Neural progenitor cell (in vitro differentiated cells): ENCODE measurements at regions not wholly inside any gene's neighbourhood (a gene's known extent, or its start where the extent isn't known, plus 50 kb on each side); places are given as distances from the start of the nearest gene placed in this dataset.

Experiments used
- CTCF ChIP-seq: fragments of 200-600 bp; sonication (generic); IDR thresholded peaks from 2 replicates; pipeline ENCODE4 v1.5.1; 2017; ENCODE audit warnings: antibody characterized with exemption, mild to moderate bottlenecking
- EZH2phosphoT487 ChIP-seq: fragments of 200-600 bp; sonication (generic); IDR thresholded peaks from 2 replicates; pipeline ENCODE4 v1.6.1; 2017; ENCODE audit warnings: antibody characterized with exemption

GRCh38 chr4:126610933-126611332 is 1021.8 kb upstream of the INTU start:
- TF ChIP-seq CTCF (no peak), EZH2phosphoT487 (no peak)
